Chondrocyte (in vitro differentiated cells): ENCODE measurements at regions not wholly inside any gene's neighbourhood (a gene's known extent, or its start where the extent isn't known, plus 50 kb on each side); places are given as distances from the start of the nearest gene placed in this dataset.
A peak's percentile ranks its signal among the peaks of the same experiment; 100 is the strongest.

Experiments
- DNase-seq: peaks from one replicate; pipeline ENCODE4 v3.0.0; 2021; ENCODE audit warnings: mixed read lengths, low spot score
- H3K27ac Mint-ChIP-seq: one replicate; pipeline ENCODE4 v1.8.0; 2021; ENCODE audit warnings: mild to moderate bottlenecking, moderate library complexity, mixed read lengths; ENCODE audit not compliant: unreplicated experiment
- H3K27me3 Mint-ChIP-seq: 2 replicates; pipeline ENCODE4 v1.8.0; 2021; ENCODE audit warnings: low read depth, mixed read lengths
- H3K36me3 Mint-ChIP-seq: 2 replicates; pipeline ENCODE4 v1.8.0; 2021; ENCODE audit warnings: low read depth, mixed read lengths
- H3K4me1 Mint-ChIP-seq: 2 replicates; pipeline ENCODE4 v1.8.0; 2021; ENCODE audit warnings: low read depth, mild to moderate bottlenecking, mixed read lengths
- H3K4me3 Mint-ChIP-seq: one replicate; pipeline ENCODE4 v1.8.0; 2021; ENCODE audit warnings: mild to moderate bottlenecking, moderate library complexity, mixed read lengths; ENCODE audit not compliant: unreplicated experiment
- H3K9me3 Mint-ChIP-seq: 2 replicates; pipeline ENCODE4 v1.8.0; 2021; ENCODE audit warnings: low read depth, mixed read lengths
- CTCF ChIP-seq: fragments of 200-600 bp; sonication (generic); IDR thresholded peaks from 2 replicates; pipeline ENCODE4 v1.5.0; 2021; ENCODE audit warnings: antibody characterized with exemption, mild to moderate bottlenecking, moderate library complexity

- Mint-ChIP-seq H3K4me3 (no peak overlapping the region), H3K36me3 (no peaks in the 10 kb centered on the region), H3K27me3 (peaks cover 22% of the 10 kb centered on the region), H3K4me1 (peaks cover 19% of the 10 kb centered on the region), H3K27ac (no peak overlapping the region), H3K9me3 (no peaks in the 10 kb centered on the region)
- TF ChIP-seq CTCF: no peak
- DNase-seq: no peak
These were observed 177.2 kb upstream of the TLE3 start for GRCh38 chr15:70274908-70275307.

DNA sequence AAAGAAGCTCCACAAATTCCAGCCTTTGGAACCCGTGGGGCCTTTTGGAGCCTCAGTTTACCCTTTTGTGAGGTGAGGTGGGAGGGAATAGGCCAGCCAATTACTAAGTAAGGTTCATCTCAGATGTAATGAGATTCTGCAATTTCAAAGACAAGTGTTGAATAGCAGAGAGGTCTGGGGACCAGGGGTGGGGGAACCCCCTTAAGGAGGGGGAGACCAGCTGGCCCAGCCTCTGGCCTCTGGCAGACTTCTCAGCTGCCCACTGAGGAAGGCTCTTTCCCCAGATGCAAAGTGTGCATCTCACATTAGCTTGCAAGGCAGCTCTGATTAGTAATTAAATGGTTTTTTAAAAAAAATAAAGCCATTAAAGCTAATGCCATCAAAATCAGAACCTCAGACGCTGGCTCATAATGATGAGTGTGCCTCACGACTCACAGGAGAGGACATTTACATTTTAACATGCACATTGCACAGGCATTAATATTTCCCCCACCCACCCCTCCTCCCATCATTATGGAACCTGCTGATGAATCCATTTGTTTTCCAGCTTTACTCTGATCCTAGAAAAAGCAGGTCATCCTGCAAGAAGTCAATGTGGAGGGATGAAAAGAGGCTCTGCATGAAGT is 176.7 kb upstream of the TLE3 start:
- Mint-ChIP-seq H3K27ac (no peak overlapping the region), H3K4me3 (no peak overlapping the region), H3K4me1 (peaks cover 24% of the 10 kb centered on the region), H3K27me3 (peaks cover 22% of the 10 kb centered on the region), H3K36me3 (no peaks in the 10 kb centered on the region), H3K9me3 (no peaks in the 10 kb centered on the region)
- no peak for TF ChIP-seq CTCF
- DNase-seq: no peak

GRCh38 chr15:70273808-70274207 is 176.1 kb upstream of the TLE3 start:
- Mint-ChIP-seq H3K4me3 (no peak overlapping the region), H3K4me1 (peaks cover 28% of the 10 kb centered on the region), H3K36me3 (no peaks in the 10 kb centered on the region), H3K9me3 (no peaks in the 10 kb centered on the region), H3K27me3 (peaks cover 21% of the 10 kb centered on the region), H3K27ac (no peak overlapping the region)
- no peak for DNase-seq
- TF ChIP-seq CTCF: no peak

- H3K36me3 Mint-ChIP-seq: no peaks in the 10 kb centered on the region
- no peak overlapping the region for H3K4me3 Mint-ChIP-seq
- peaks cover 31% of the 10 kb centered on the region for H3K4me1 Mint-ChIP-seq
- no peak overlapping the region for H3K27ac Mint-ChIP-seq
- DNase-seq: no peak
- TF ChIP-seq CTCF: no peak
- peaks cover 24% of the 10 kb centered on the region for H3K27me3 Mint-ChIP-seq
- H3K9me3 Mint-ChIP-seq: no peaks in the 10 kb centered on the region
These were observed 175.0 kb upstream of the TLE3 start for GRCh38 chr15:70272565-70273355.

GRCh38 chr15:70271422-70272088 is 173.8 kb upstream of the TLE3 start:
- H3K9me3 Mint-ChIP-seq: no peaks in the 10 kb centered on the region
- peaks cover 35% of the 10 kb centered on the region for H3K4me1 Mint-ChIP-seq
- TF ChIP-seq CTCF: no peak
- peak overlapping the region; percentile 45 for H3K27ac Mint-ChIP-seq
- no peak for DNase-seq
- H3K36me3 Mint-ChIP-seq: no peaks in the 10 kb centered on the region
- peaks cover 26% of the 10 kb centered on the region for H3K27me3 Mint-ChIP-seq
- no peak overlapping the region for H3K4me3 Mint-ChIP-seq
